DOHH2 (cell line): ENCODE measurements at regions not wholly inside any gene's neighbourhood (a gene's known extent, or its start where the extent isn't known, plus 50 kb on each side); places are given as distances from the start of the nearest gene placed in this dataset.

Source experiments
- H3F3A ChIP-seq: fragments of 200-600 bp; sonication (generic), shearing (Covaris generic); 2 replicates; pipeline ENCODE4 v1.6.0; 2016; ENCODE audit warnings: antibody characterized with exemption, mild to moderate bottlenecking; ENCODE audit not compliant: control insufficient read depth, insufficient read depth
- H3K27ac ChIP-seq: fragments of 200-600 bp; sonication (generic); 2 replicates; pipeline ENCODE4 v1.5.1; 2014; ENCODE audit warnings: low read depth, mild to moderate bottlenecking, low read length, moderate library complexity
- H3K27me3 ChIP-seq: fragments of 200-600 bp; sonication (generic); 2 replicates; pipeline ENCODE4 v1.6.1; 2014; ENCODE audit warnings: mild to moderate bottlenecking, low read length, mixed read lengths; ENCODE audit not compliant: control insufficient read depth
- H3K36me3 ChIP-seq: fragments of 200-600 bp; sonication (generic); 2 replicates; pipeline ENCODE4 v1.6.1; 2014; ENCODE audit warnings: mild to moderate bottlenecking, low read length, moderate library complexity, mixed read lengths; ENCODE audit not compliant: control insufficient read depth
- H3K4me1 ChIP-seq: fragments of 200-600 bp; sonication (generic); 2 replicates; pipeline ENCODE4 v1.6.1; 2014; ENCODE audit warnings: mild to moderate bottlenecking, low read length, mixed read lengths; ENCODE audit not compliant: control insufficient read depth
- H3K4me2 ChIP-seq: fragments of 200-600 bp; sonication (generic); 2 replicates; pipeline ENCODE4 v1.6.0; 2014; ENCODE audit warnings: mild to moderate bottlenecking, low read length, moderate library complexity
- H3K4me3 ChIP-seq: fragments of 200-600 bp; sonication (generic); 2 replicates; pipeline ENCODE4 v1.5.1; 2014; ENCODE audit warnings: mild to moderate bottlenecking, low read length, mixed read lengths
- H3K79me2 ChIP-seq: fragments of 200-600 bp; sonication (generic); 2 replicates; pipeline ENCODE4 v1.6.1; 2014; ENCODE audit warnings: mild to moderate bottlenecking, low read length, mixed read lengths; ENCODE audit not compliant: control insufficient read depth
- H3K9me2 ChIP-seq: fragments of 200-600 bp; sonication (generic); replicated peaks from 2 replicates; pipeline ENCODE4 v1.6.1; 2014; ENCODE audit warnings: mild to moderate bottlenecking, low read length, mixed read lengths; ENCODE audit not compliant: control insufficient read depth
- H3K9me3 ChIP-seq: fragments of 200-600 bp; sonication (generic); 2 replicates; pipeline ENCODE4 v1.6.1; 2014; ENCODE audit warnings: antibody characterized with exemption, low read length, mixed read lengths; ENCODE audit not compliant: control insufficient read depth, insufficient read depth
- H4K20me1 ChIP-seq: fragments of 200-600 bp; sonication (generic); 2 replicates; pipeline ENCODE4 v1.6.0; 2014; ENCODE audit warnings: low read depth, mild to moderate bottlenecking, antibody characterized with exemption, low read length, moderate library complexity; ENCODE audit not compliant: control insufficient read depth, insufficient read depth
- CTCF ChIP-seq: fragments of 200-600 bp; sonication (generic); IDR thresholded peaks from one replicate; pipeline ENCODE4 v1.5.1; 2014; ENCODE audit warnings: antibody characterized with exemption, mild to moderate bottlenecking, low read depth, low read length; ENCODE audit not compliant: poor library complexity, severe bottlenecking
- EZH2phosphoT487 ChIP-seq: fragments of 200-600 bp; sonication (generic); IDR thresholded peaks from 2 replicates; pipeline ENCODE4 v1.6.1; 2017; ENCODE audit warnings: borderline replicate concordance, mild to moderate bottlenecking, antibody characterized with exemption, low read length, moderate library complexity, mixed read lengths

DNA sequence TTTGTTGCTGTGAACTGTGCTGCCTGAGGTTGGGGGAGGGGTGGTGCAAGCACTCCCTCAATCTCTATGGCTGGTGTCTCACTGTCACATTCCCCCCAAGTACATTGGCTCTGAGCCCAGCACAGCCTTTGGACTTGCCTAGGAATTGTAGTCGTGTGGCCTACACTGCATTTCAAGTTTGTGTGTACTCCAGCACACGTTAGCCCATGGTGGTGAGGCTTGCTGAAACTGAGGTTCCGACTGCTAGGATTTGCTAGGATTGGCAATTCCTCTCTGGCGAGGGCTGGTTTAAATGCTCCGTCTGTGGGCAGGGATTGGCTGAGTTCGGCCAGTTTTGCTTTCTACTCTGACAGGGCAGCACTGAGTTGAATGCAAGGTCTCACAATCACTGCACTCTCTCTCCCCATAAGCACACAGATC, 121.7 kb upstream of the CXXC4 start:
- Histone ChIP-seq H3K4me3 (no peak overlapping the region), H3K36me3 (no peaks in the 10 kb centered on the region), H3K27ac (no peak overlapping the region), H4K20me1 (no peaks in the 10 kb centered on the region), H3F3A (no peaks in the 10 kb centered on the region), H3K27me3 (no peaks in the 10 kb centered on the region), H3K4me2 (no peak overlapping the region), H3K79me2 (no peaks in the 10 kb centered on the region), H3K9me3 (no peaks in the 10 kb centered on the region), H3K9me2 (no peaks in the 10 kb centered on the region), H3K4me1 (no peaks in the 10 kb centered on the region)
- TF ChIP-seq EZH2phosphoT487 (no peak), CTCF (no peak)

DNA sequence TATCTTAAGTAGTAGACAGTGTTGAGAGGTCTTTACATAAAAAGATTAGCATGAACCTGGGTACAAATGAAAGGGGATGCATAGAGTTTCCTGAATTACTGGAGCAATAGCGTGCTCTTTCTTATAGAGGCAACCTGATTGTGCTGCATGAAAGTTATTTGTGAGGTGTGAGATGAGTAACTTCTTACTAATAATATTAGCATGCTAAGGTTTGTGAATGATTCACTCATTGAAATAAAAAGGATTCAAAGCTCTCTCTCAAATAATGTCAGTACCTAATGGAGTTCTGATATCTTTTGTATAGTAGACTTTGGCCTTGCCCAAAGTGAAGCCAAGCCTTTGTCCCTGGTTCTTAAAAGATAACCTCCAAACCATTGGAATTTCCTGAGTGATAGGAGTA, 131.0 kb upstream of the CXXC4 start:
- H3K4me2 ChIP-seq, result no peak overlapping the region

DNA sequence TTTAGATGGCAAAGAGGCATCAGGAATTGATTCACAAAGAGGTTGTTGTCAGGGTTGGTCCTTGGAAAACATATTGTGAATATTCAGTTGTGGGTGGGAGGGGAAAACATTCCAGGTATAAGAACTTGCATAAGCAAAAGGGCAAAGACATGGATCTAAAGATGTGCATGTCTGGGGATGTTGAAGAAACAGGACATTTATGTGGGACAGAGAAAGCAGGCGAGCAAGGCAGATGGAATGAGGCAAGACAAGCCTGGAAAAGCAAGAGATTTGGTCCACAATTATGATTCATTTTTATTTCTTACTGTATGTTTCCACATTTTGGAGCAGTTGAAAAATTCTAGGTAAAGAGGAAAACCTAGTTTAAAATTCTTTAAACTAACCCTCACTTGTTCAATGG, 134.9 kb upstream of the CXXC4 start:
- no peak overlapping the region for H3K27ac ChIP-seq
- H3F3A ChIP-seq, result no peaks in the 10 kb centered on the region
- H3K9me3 ChIP-seq, result no peaks in the 10 kb centered on the region
- H3K9me2 ChIP-seq, result no peaks in the 10 kb centered on the region
- TF ChIP-seq CTCF, result no peak
- TF ChIP-seq EZH2phosphoT487, result no peak
- no peaks in the 10 kb centered on the region for H3K36me3 ChIP-seq
- no peaks in the 10 kb centered on the region for H3K79me2 ChIP-seq
- no peaks in the 10 kb centered on the region for H3K4me1 ChIP-seq
- H4K20me1 ChIP-seq, result no peaks in the 10 kb centered on the region
- no peaks in the 10 kb centered on the region for H3K27me3 ChIP-seq
- H3K4me2 ChIP-seq, result no peak overlapping the region
- H3K4me3 ChIP-seq, result no peak overlapping the region

More for the DNA sequence above, 131.0 kb upstream of the CXXC4 start:
- Histone ChIP-seq H4K20me1 (no peaks in the 10 kb centered on the region), H3F3A (no peaks in the 10 kb centered on the region), H3K36me3 (no peaks in the 10 kb centered on the region), H3K9me3 (no peaks in the 10 kb centered on the region), H3K4me3 (no peak overlapping the region), H3K4me1 (no peaks in the 10 kb centered on the region), H3K27me3 (no peaks in the 10 kb centered on the region), H3K27ac (no peak overlapping the region), H3K79me2 (no peaks in the 10 kb centered on the region), H3K9me2 (no peaks in the 10 kb centered on the region)
- TF ChIP-seq CTCF (no peak), EZH2phosphoT487 (no peak)

DNA sequence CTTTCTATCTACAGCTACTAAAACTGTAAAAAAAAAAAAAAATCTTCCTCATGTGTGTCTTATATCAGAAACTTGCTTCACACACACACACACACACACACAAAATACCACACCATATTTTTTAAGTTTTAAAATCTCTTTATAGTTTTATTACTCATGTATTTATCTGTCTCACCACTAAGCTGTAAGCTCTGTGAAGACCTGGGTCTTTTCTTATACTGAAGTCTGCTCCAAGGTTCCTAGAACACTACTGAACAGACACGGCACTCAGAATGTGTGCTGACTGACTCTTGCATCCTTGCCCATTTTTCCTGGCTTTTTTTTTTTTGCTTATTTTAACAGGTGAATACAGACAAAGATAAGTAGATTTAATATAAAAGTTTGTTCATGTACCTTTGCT, 135.6 kb upstream of the CXXC4 start:
- H4K20me1 ChIP-seq, result no peaks in the 10 kb centered on the region
- no peak for TF ChIP-seq CTCF
- no peak for TF ChIP-seq EZH2phosphoT487
- H3K9me2 ChIP-seq, result no peaks in the 10 kb centered on the region
- no peaks in the 10 kb centered on the region for H3K4me1 ChIP-seq
- H3K4me2 ChIP-seq, result no peak overlapping the region
- H3K79me2 ChIP-seq, result no peaks in the 10 kb centered on the region
- no peak overlapping the region for H3K27ac ChIP-seq
- no peaks in the 10 kb centered on the region for H3K36me3 ChIP-seq
- H3K4me3 ChIP-seq, result no peak overlapping the region
- no peaks in the 10 kb centered on the region for H3K9me3 ChIP-seq
- no peaks in the 10 kb centered on the region for H3K27me3 ChIP-seq
- no peaks in the 10 kb centered on the region for H3F3A ChIP-seq
